HUES64 (cell line): ENCODE measurements at regions not wholly inside any gene's neighbourhood (a gene's known extent, or its start where the extent isn't known, plus 50 kb on each side); places are given as distances from the start of the nearest gene placed in this dataset.

Experiments used
- H3K27ac ChIP-seq: 2 replicates; pipeline ENCODE4 v1.7.0; 2013; ENCODE audit warnings: low read depth, low read length, inconsistent platforms
- H3K27me3 ChIP-seq: 2 replicates; pipeline ENCODE4 v1.6.1; 2013; ENCODE audit warnings: mild to moderate bottlenecking, low read length; ENCODE audit not compliant: insufficient read depth
- H3K36me3 ChIP-seq: 2 replicates; pipeline ENCODE4 v1.6.1; 2013; ENCODE audit warnings: mild to moderate bottlenecking, low read length; ENCODE audit not compliant: insufficient read depth
- H3K4me1 ChIP-seq: 2 replicates; pipeline ENCODE4 v1.6.1; 2013; ENCODE audit warnings: mild to moderate bottlenecking, low read length, moderate library complexity; ENCODE audit not compliant: insufficient read depth
- H3K4me3 ChIP-seq: 2 replicates; pipeline ENCODE4 v1.5.1; 2013; ENCODE audit warnings: mild to moderate bottlenecking, low read length, moderate library complexity
- H3K9ac ChIP-seq: 2 replicates; pipeline ENCODE4 v1.6.1; 2013; ENCODE audit warnings: mild to moderate bottlenecking, low read depth, low read length
- H3K9me3 ChIP-seq: 2 replicates; pipeline ENCODE4 v1.6.1; 2013; ENCODE audit warnings: low read depth, low read length; ENCODE audit not compliant: insufficient read depth
- WGBS: fragments of 150-250, 120-280 bp; methylation state at CpG from one replicate; pipeline ENCODE4 v1.1.7; 2013; ENCODE audit warnings: missing lambda C conversion rate; 5-methylcytosine and 5-hydroxymethylcytosine counted together

DNA sequence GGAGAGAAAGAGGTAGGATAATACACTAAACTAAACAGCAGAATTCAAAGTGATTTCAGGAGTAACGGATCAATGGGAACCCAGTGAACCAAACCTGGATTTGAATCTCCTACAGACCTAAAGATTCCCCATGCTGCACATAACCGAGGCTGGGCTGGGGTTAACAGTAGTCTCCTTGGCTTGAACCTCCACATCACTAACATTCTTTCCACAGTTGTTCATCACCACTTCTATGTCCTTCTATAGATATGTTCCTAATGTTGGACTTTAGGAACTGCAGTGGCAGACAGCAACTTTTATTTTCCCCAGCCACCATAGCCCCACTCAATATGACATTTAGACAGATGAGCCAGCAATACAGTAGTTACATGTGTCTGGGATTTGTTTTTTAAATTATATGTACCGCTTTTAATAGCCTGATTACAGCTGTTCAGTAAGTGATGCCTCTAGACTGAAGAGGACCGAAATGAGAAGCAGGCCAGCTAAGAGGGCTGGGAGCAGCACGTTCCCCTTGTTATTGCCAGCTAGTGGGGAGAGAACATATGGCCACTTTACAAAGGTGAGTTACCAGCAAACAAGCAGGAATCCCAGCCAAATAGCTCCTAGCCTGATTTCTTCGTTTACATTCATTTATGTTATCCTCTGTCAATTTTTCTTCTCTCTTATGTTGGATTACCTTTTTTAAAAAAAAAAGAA is 472.6 kb upstream of the CDIN1 start:
- H3K9me3 ChIP-seq: no peaks in the 10 kb centered on the region
- H3K4me1 ChIP-seq: no peaks in the 10 kb centered on the region
- 79% methylated on average over 6 of the region's 6 CpGs for WGBS
- H3K27me3 ChIP-seq: no peaks in the 10 kb centered on the region
- H3K36me3 ChIP-seq: no peaks in the 10 kb centered on the region
- H3K4me3 ChIP-seq: no peak overlapping the region
- no peak overlapping the region for H3K27ac ChIP-seq
- no peak overlapping the region for H3K9ac ChIP-seq

GRCh38 chr15:36108541-36108940 is 470.9 kb upstream of the CDIN1 start:
- WGBS: 88% methylated on average over 2 of the region's 2 CpGs
- Histone ChIP-seq H3K9ac (no peak overlapping the region), H3K27ac (no peak overlapping the region), H3K27me3 (no peaks in the 10 kb centered on the region), H3K36me3 (no peaks in the 10 kb centered on the region), H3K4me3 (no peak overlapping the region), H3K9me3 (no peaks in the 10 kb centered on the region), H3K4me1 (no peaks in the 10 kb centered on the region)

DNA sequence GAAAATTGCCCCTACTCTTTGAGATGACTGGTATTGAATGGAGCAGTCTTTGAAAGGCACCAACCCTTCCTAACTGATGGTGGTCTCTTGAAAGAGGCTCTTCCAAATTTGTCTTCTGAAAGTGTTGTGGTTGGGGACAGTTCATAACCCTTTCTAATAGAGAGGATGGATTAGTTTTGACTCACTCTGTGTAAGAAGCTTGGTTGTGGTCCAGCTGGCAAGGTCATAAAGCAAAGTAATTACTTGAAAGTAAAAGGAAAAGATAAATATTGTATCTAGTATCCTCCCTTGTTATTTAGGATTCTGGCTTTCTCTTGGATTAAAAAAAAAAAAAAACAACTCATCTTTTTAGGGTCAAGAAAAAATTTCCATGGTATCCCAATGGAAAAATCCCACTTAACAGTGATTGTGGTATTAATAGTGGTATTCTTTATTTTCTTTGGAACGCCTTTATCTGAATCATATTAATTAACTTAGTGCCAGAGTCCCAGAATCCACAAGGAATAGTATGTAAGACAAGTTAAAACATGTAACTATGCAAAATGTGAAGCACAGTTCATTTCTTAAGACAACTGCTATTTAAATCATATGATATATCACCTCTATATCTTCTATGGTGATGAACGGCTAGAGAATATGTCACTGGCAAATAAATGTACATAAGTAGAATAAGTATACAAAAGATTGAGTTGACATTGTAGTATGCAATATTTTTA is 469.3 kb upstream of the CDIN1 start:
- Histone ChIP-seq H3K36me3 (no peaks in the 10 kb centered on the region), H3K9ac (no peak overlapping the region), H3K9me3 (no peaks in the 10 kb centered on the region), H3K27ac (no peak overlapping the region), H3K4me3 (no peak overlapping the region), H3K27me3 (no peaks in the 10 kb centered on the region), H3K4me1 (no peaks in the 10 kb centered on the region)
- 86% methylated on average over 1 of the region's 2 CpGs for WGBS

DNA sequence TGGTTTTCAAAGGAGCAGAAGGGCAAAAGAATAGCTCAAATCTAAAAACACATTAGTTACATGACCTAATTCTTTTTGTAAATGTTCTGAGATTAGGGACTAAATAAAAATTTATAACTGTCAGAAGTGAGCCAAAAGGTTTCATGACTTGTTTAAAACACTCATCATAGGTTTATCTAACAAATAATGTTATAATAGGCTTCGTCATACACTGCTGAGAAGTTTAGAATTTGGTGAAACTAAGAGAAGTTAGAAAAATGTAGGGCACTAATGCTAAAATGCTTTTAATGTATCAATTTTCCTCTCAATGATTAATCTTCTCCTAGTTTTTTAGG is 468.8 kb upstream of the CDIN1 start:
- Histone ChIP-seq H3K36me3 (no peaks in the 10 kb centered on the region), H3K4me3 (no peak overlapping the region), H3K9ac (no peak overlapping the region), H3K4me1 (no peaks in the 10 kb centered on the region), H3K27me3 (no peaks in the 10 kb centered on the region), H3K27ac (no peak overlapping the region), H3K9me3 (no peaks in the 10 kb centered on the region)
- no CpG with 5 or more reads among the region's 1 CpG for WGBS

DNA sequence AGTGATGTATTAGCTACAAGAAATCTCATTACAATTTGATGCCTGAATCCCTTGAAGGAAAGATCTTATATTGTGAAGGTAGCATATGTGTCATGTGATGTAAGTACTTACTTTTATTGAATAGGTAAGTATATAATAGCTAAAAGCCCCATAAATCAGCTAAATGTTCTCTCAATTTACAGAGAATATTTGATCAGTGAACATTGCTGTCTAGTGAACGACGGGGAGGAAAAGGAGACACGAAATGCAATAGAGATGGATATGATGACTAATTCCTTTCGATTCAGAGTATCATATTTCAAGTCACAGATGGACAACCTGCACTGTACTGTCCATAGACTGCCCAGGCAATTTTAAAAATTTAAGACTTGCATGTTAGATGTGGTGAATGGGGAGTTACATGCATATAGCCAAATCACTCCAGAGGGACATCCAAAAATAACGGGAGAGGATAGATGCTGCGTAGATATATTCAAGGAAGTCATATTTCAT is 462.1 kb upstream of the CDIN1 start:
- 92% methylated on average over 6 of the region's 6 CpGs for WGBS
- Histone ChIP-seq H3K27ac (no peak overlapping the region), H3K27me3 (no peaks in the 10 kb centered on the region), H3K4me1 (peaks cover 6% of the 10 kb centered on the region; the same call in 1 of the 2 replicates), H3K36me3 (no peaks in the 10 kb centered on the region), H3K4me3 (no peak overlapping the region), H3K9ac (no peak overlapping the region), H3K9me3 (no peaks in the 10 kb centered on the region)

DNA sequence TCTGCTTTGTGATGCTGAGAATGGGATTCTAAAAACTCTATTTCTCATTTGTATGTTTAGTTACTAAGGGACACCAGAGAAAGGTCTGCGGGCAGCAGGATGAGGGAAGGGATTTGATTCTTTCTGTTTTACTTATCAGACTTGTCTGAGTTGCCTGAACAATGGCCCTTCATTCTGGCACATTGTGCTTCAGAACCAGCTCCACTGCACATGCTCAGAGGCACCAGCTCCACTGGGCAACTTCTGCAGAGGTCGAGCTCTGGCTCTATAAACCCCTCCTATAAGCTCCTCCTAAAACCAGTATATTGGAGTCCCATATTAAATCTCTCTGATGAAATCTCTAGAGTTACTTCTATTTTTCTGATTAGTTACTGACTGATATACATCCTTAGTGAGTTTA is 453.2 kb upstream of the CDIN1 start:
- H3K27me3 ChIP-seq: no peaks in the 10 kb centered on the region
- no peak overlapping the region for H3K27ac ChIP-seq
- 94% methylated on average over 2 of the region's 2 CpGs for WGBS
- H3K9ac ChIP-seq: no peak overlapping the region
- H3K9me3 ChIP-seq: no peaks in the 10 kb centered on the region
- H3K36me3 ChIP-seq: no peaks in the 10 kb centered on the region
- no peak overlapping the region for H3K4me3 ChIP-seq
- H3K4me1 ChIP-seq: no peaks in the 10 kb centered on the region

DNA sequence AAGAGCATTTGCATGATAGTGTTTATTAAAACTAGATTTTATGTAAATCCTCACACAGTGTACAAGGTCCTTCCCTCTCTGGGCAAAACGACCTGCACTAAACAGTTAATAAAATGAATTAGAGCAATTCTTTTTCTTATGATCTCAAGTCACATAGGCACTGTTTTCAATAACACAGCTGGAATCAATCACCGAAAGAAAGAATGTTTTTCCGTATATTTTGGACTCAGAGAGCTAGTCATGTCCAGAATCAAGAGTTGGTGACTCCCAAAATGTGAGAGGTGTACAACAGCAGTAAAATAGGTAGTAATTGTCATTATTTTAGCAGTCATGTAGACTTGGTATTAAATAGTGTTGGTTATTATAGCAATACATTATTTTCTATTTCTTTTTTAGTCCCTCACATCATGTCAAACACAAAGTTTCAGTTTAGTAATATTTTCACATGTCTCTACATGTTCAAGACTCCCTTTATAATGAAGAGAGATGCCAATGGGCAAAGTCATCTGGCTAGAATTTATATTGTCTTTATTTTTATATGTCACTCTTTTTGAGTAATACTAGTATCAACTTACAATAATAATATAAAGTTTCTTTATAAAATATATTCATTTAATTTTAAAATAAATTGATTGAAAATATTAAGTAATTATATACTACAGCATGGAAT is 448.6 kb upstream of the CDIN1 start:
- Histone ChIP-seq H3K27me3 (no peaks in the 10 kb centered on the region), H3K27ac (no peak overlapping the region), H3K4me3 (no peak overlapping the region), H3K9ac (no peak overlapping the region), H3K36me3 (no peaks in the 10 kb centered on the region), H3K9me3 (no peaks in the 10 kb centered on the region), H3K4me1 (no peaks in the 10 kb centered on the region; the same call in 1 of the 2 replicates)
- 97% methylated on average over 3 of the region's 3 CpGs for WGBS

DNA sequence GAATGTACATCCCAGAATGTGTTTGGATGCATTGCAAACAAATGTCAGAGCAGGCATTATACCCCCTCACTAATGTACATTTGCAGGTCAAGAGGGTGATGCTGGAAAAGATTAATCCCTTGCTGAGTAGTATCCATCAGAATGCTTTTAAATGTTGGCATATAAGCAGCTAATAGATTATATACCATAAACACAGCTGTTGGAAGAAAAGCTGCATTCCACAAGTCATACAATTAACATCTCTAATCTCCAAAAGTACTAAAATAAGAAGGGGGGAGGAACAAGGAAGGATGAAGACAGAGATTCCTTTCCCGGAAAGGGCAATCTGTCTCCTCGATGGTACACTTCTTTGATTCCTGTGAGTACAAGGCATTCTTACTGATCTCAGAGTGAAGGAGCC is 445.7 kb upstream of the CDIN1 start:
- Histone ChIP-seq H3K36me3 (no peaks in the 10 kb centered on the region), H3K27me3 (no peaks in the 10 kb centered on the region), H3K4me1 (no peaks in the 10 kb centered on the region; the same call in 1 of the 2 replicates), H3K27ac (no peak overlapping the region), H3K9ac (no peak overlapping the region), H3K9me3 (no peaks in the 10 kb centered on the region), H3K4me3 (no peak overlapping the region)
- WGBS: 92% methylated on average over 2 of the region's 2 CpGs

DNA sequence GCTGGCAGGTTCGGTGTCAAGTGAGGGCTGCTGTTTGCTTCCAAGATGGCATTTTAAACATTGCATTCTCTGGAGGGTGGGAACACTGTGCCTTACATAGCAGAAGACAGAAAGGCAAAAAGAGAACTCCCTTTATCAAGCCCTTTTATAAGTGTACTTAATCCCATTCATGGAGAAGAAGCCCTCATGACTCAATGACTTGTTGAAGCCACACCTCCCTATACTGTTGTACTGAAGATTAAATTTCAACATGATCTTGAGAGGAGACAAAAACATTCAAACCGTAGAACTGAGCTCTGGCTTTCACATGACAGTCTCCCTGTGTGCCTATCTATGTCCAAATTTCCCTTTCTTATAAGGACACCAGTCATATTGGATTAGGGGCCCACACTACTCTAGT is 443.4 kb upstream of the CDIN1 start:
- Histone ChIP-seq H3K27ac (no peak overlapping the region), H3K4me1 (no peaks in the 10 kb centered on the region; the same call in 1 of the 2 replicates), H3K4me3 (no peak overlapping the region), H3K9ac (no peak overlapping the region), H3K27me3 (no peaks in the 10 kb centered on the region), H3K36me3 (no peaks in the 10 kb centered on the region), H3K9me3 (no peaks in the 10 kb centered on the region; the same call in 1 of the 2 replicates)
- 91% methylated on average over 2 of the region's 2 CpGs for WGBS

GRCh38 chr15:36152936-36153335 is 426.5 kb upstream of the CDIN1 start:
- Histone ChIP-seq H3K4me3 (no peak overlapping the region), H3K4me1 (no peaks in the 10 kb centered on the region), H3K27me3 (no peaks in the 10 kb centered on the region), H3K36me3 (no peaks in the 10 kb centered on the region), H3K9ac (no peak overlapping the region), H3K27ac (no peak overlapping the region), H3K9me3 (0 out of 2 replicates have a peak, but pooled peaks cover 5% of the 10 kb centered on the region)

GRCh38 chr15:36156879-36157427 is 422.5 kb upstream of the CDIN1 start:
- 71% methylated on average over 1 of the region's 1 CpG for WGBS
- no peak overlapping the region for H3K4me3 ChIP-seq
- H3K9ac ChIP-seq: no peak overlapping the region

More at GRCh38 chr15:36156879-36157427, 422.5 kb upstream of the CDIN1 start:
- Histone ChIP-seq H3K27me3 (no peaks in the 10 kb centered on the region), H3K4me1 (0 out of 2 replicates have a peak, but pooled peaks cover 4% of the 10 kb centered on the region), H3K36me3 (no peaks in the 10 kb centered on the region), H3K27ac (no peak overlapping the region), H3K9me3 (no peaks in the 10 kb centered on the region)
